H1 (cell line): ENCODE measurements at regions not wholly inside any gene's neighbourhood (a gene's known extent, or its start where the extent isn't known, plus 50 kb on each side); places are given as distances from the start of the nearest gene placed in this dataset.

Source experiments
- CTCF ChIA-PET: fragments of 300-600 bp; sonication (Branson Sonifier 250); formaldehyde crosslinking; loops from one replicate; lab custom pipeline; 2021; ENCODE audit not compliant: partially characterized antibody; lab: Charles Lee
- POLR2A ChIA-PET: fragments of 300-600 bp; sonication (Branson Sonifier 250); formaldehyde crosslinking; loops from one replicate; lab custom pipeline; 2021; ENCODE audit warnings: inconsistent platforms; ENCODE audit not compliant: partially characterized antibody; lab: Charles Lee
- DNase-seq, 2 experiments: peaks; one replicate each; pipeline versions ENCODE4 v3.0.0 to v3.0.0-alpha.2; 2010 to 2022; ENCODE audit warnings: low spot score in 2 of 2, low read depth in 1 of 2, mixed read lengths in 1 of 2
- FAIRE-seq: peaks from 2 replicates; lab custom pipeline; 2011; peaks lifted over from hg19 to GRCh38; lab: Jason Lieb, UNC
- H2AFZ ChIP-seq: 2 replicates; pipeline ENCODE4 v1.8.1; 2012; ENCODE audit warnings: low read length, inconsistent platforms
- H2AK5ac ChIP-seq: 2 replicates; pipeline ENCODE4 v1.6.1; 2013; ENCODE audit warnings: low read depth, low read length
- H2BK120ac ChIP-seq: replicated peaks from 2 replicates; pipeline ENCODE3; 2013; ENCODE audit warnings: low read depth, low read length, inconsistent platforms
- H2BK12ac ChIP-seq: 2 replicates; pipeline ENCODE4 v1.6.1; 2013; ENCODE audit warnings: low read depth, low read length
- H2BK15ac ChIP-seq: 2 replicates; pipeline ENCODE4 v1.6.1; 2013; ENCODE audit warnings: low read length
- H2BK20ac ChIP-seq: 2 replicates; pipeline ENCODE4 v1.6.1; 2013; ENCODE audit warnings: low read length
- H2BK5ac ChIP-seq: 2 replicates; pipeline ENCODE4 v1.6.1; 2013; ENCODE audit warnings: low read depth, low read length
- H3K14ac ChIP-seq: 2 replicates; pipeline ENCODE4 v1.6.1; 2013; ENCODE audit warnings: inconsistent platforms; ENCODE audit not compliant: insufficient read length
- H3K18ac ChIP-seq: 2 replicates; pipeline ENCODE4 v1.6.1; 2013; ENCODE audit warnings: low read length; ENCODE audit errors: extremely low read depth
- H3K23ac ChIP-seq: 2 replicates; pipeline ENCODE4 v1.6.1; 2013; ENCODE audit warnings: inconsistent platforms; ENCODE audit not compliant: insufficient read length
- H3K23me2 ChIP-seq: 2 replicates; pipeline ENCODE4 v1.6.1; 2013; ENCODE audit warnings: low read depth, low read length
- H3K27ac ChIP-seq: 2 replicates; pipeline ENCODE4 v1.6.1; 2011; ENCODE audit warnings: low read depth, low read length, inconsistent platforms
- H3K27me3 ChIP-seq, 4 experiments: replicated peaks in 1 of 4; 1 replicate in 1 of 4; 2 replicates in 3 of 4; pipeline versions ENCODE4 v1.6.1 to v1.8.1; 2011 to 2013; ENCODE audit warnings: low read length in 3 of 4, mild to moderate bottlenecking in 3 of 4, inconsistent platforms in 2 of 4, mixed read lengths in 2 of 4, moderate library complexity in 1 of 4; ENCODE audit not compliant: control insufficient read depth in 3 of 4, insufficient read depth in 3 of 4; ENCODE audit errors: extremely low read depth in 1 of 4
- H3K36me3 ChIP-seq, 4 experiments: 2 replicates each; pipeline versions ENCODE4 v1.6.1 to v1.8.1; 2011 to 2013; ENCODE audit warnings: mild to moderate bottlenecking in 4 of 4, low read length in 3 of 4, moderate library complexity in 2 of 4, control low read depth in 1 of 4, inconsistent platforms in 1 of 4; ENCODE audit not compliant: insufficient read depth in 4 of 4, control insufficient read depth in 2 of 4
- H3K4ac ChIP-seq: replicated peaks from 2 replicates; pipeline ENCODE3; 2013; ENCODE audit warnings: low read length, low read depth, mixed read lengths, inconsistent platforms; ENCODE audit not compliant: insufficient read length
- H3K4me1 ChIP-seq, 4 experiments: replicated peaks in 1 of 4; 1 replicate in 1 of 4; 2 replicates in 3 of 4; pipeline versions ENCODE4 v1.6.1 to v1.8.1; 2011 to 2013; ENCODE audit warnings: low read length in 3 of 4, inconsistent platforms in 2 of 4, mixed read lengths in 1 of 4; ENCODE audit not compliant: insufficient read depth in 4 of 4, control insufficient read depth in 3 of 4
- H3K4me2 ChIP-seq, 2 experiments: 2 replicates each; pipeline versions ENCODE4 v1.6.1 to v1.8.1; 2011 to 2013; ENCODE audit warnings: low read depth in 2 of 2, low read length in 2 of 2, control low read depth in 1 of 2, inconsistent platforms in 1 of 2, mild to moderate bottlenecking in 1 of 2; ENCODE audit not compliant: insufficient read depth in 1 of 2
- H3K4me3 ChIP-seq, 4 experiments: fragments of 200-600, 300-600 bp in 1 of 4; sonication (generic), shearing (Covaris generic), sonication (Bioruptor Twin) in 1 of 4; 2 replicates each; pipeline versions ENCODE4 v1.5.1 to v1.8.1; 2011 to 2016; ENCODE audit warnings: low read length in 4 of 4, low read depth in 3 of 4, control low read depth in 2 of 4, inconsistent platforms in 2 of 4, mild to moderate bottlenecking in 2 of 4, mixed read lengths in 1 of 4, moderate library complexity in 1 of 4; ENCODE audit not compliant: insufficient read depth in 2 of 4; ENCODE audit errors: extremely low read depth in 1 of 4
- H3K56ac ChIP-seq: replicated peaks from 2 replicates; pipeline ENCODE3; 2013; ENCODE audit warnings: low read depth, mild to moderate bottlenecking, mixed read lengths, low read length, inconsistent platforms; ENCODE audit not compliant: insufficient read length
- H3K79me1 ChIP-seq: 2 replicates; pipeline ENCODE4 v1.6.1; 2013; ENCODE audit warnings: low read depth, low read length, control low read depth
- H3K79me2 ChIP-seq, 2 experiments: 2 replicates each; pipeline versions ENCODE4 v1.6.1 to v1.8.1; 2012 to 2013; ENCODE audit warnings: low read length in 2 of 2, mild to moderate bottlenecking in 2 of 2, inconsistent platforms in 1 of 2; ENCODE audit not compliant: insufficient read depth in 2 of 2, control insufficient read depth in 1 of 2
- H3K9ac ChIP-seq, 4 experiments: replicated peaks in 1 of 4; 1 replicate in 1 of 4; 2 replicates in 3 of 4; pipeline versions ENCODE4 v1.6.1 to v1.8.1; 2011 to 2013; ENCODE audit warnings: low read depth in 3 of 4, low read length in 3 of 4, control low read depth in 2 of 4, mild to moderate bottlenecking in 2 of 4, moderate library complexity in 2 of 4, inconsistent platforms in 1 of 4; ENCODE audit errors: extremely low read depth in 1 of 4
- H3K9me3 ChIP-seq, 2 experiments: 2 replicates each; pipeline versions ENCODE4 v1.6.1 to v1.8.1; 2012 to 2013; ENCODE audit warnings: mild to moderate bottlenecking in 2 of 2, moderate library complexity in 2 of 2, control low read depth in 1 of 2, inconsistent platforms in 1 of 2, low read depth in 1 of 2, low read length in 1 of 2, mixed read lengths in 1 of 2; ENCODE audit not compliant: insufficient read depth in 2 of 2
- H4K20me1 ChIP-seq, 2 experiments: replicated peaks in 1 of 2; 2 replicates each; pipeline versions ENCODE3 to v1.8.1; 2011 to 2013; ENCODE audit warnings: inconsistent platforms in 2 of 2, low read length in 2 of 2, mild to moderate bottlenecking in 1 of 2; ENCODE audit not compliant: insufficient read depth in 2 of 2, control insufficient read depth in 1 of 2
- H4K5ac ChIP-seq: 2 replicates; pipeline ENCODE4 v1.6.1; 2013; ENCODE audit warnings: low read length, low read depth, mixed read lengths, inconsistent platforms; ENCODE audit not compliant: insufficient read length
- H4K8ac ChIP-seq: 2 replicates; pipeline ENCODE4 v1.8.0; 2013; ENCODE audit warnings: mild to moderate bottlenecking, moderate library complexity, low read length, inconsistent platforms; ENCODE audit not compliant: insufficient read depth; ENCODE audit errors: extremely low read depth
- H4K91ac ChIP-seq: replicated peaks from 2 replicates; pipeline ENCODE3; 2013; ENCODE audit warnings: low read length, mixed read lengths, inconsistent platforms; ENCODE audit not compliant: insufficient read length
- CEBPB ChIP-seq: IDR thresholded peaks from 2 replicates; pipeline ENCODE4 v1.6.1; 2012; ENCODE audit warnings: low read depth, low read length
- FOSL1 ChIP-seq: IDR thresholded peaks from 2 replicates; pipeline ENCODE4 v1.6.1; 2011; ENCODE audit warnings: mild to moderate bottlenecking, low read depth, low read length, moderate library complexity; ENCODE audit not compliant: insufficient read depth
- HDAC2 ChIP-seq, 2 experiments: fragments of 300-600 bp in 1 of 2; sonication (generic) in 1 of 2; IDR thresholded peaks; 2 replicates each; pipeline ENCODE4 v1.6.1; 2011 to 2012; ENCODE audit warnings: low read depth in 2 of 2, low read length in 2 of 2, mild to moderate bottlenecking in 2 of 2, moderate library complexity in 2 of 2, borderline replicate concordance in 1 of 2, inconsistent platforms in 1 of 2
- SIN3A ChIP-seq, 2 experiments: IDR thresholded peaks in 1 of 2; conservative IDR thresholded peaks in 1 of 2; 2 replicates each; pipeline ENCODE4 v1.6.1; 2011 to 2012; ENCODE audit warnings: low read length in 2 of 2, improper control_type of control experiment in 1 of 2, low read depth in 1 of 2, mild to moderate bottlenecking in 1 of 2
- WGBS, 2 experiments: shearing (Covaris generic) in 1 of 2; methylation state at CpG; one replicate each; pipeline versions ENCODE4 v1.1.6 to v1.1.7; 2013 to 2015; ENCODE audit warnings: low lambda C conversion rate in 2 of 2, mixed read lengths in 2 of 2, inconsistent platforms in 1 of 2, low coverage in 1 of 2, missing lambda C conversion rate in 1 of 2; ENCODE audit not compliant: insufficient replicate concordance in 2 of 2, insufficient coverage in 1 of 2, insufficient read length in 1 of 2; ENCODE audit errors: extremely low coverage in 1 of 2, missing lambda C conversion rate in 1 of 2; 5-methylcytosine and 5-hydroxymethylcytosine counted together

GRCh38 chr14:82657186-82657675 is 1123.6 kb upstream of the SEL1L start:
- Histone ChIP-seq H4K8ac (no peak overlapping the region), H3K9ac (no peak overlapping the region), H3K27me3 (no peaks in the 10 kb centered on the region), H2BK20ac (no peak overlapping the region), H2BK5ac (no peak overlapping the region), H3K9me3 (no peaks in the 10 kb centered on the region), H3K18ac (no peak overlapping the region), H3K4me2 (no peak overlapping the region), H3K4me3 (no peak overlapping the region), H2BK12ac (no peak overlapping the region), H3K56ac (no peak overlapping the region), H3K23ac (no peak overlapping the region), H2AFZ (no peak overlapping the region), H3K23me2 (no peaks in the 10 kb centered on the region), H3K14ac (no peak overlapping the region), H2AK5ac (no peak overlapping the region), H4K20me1 (no peaks in the 10 kb centered on the region), H3K79me2 (no peaks in the 10 kb centered on the region), H3K27ac (no peak overlapping the region), H3K79me1 (no peaks in the 10 kb centered on the region), H2BK15ac (no peak overlapping the region), H3K4me1 (no peaks in the 10 kb centered on the region), H3K4ac (no peak overlapping the region), H4K5ac (no peak overlapping the region), H4K91ac (no peak overlapping the region), H3K36me3 (no peaks in the 10 kb centered on the region), H2BK120ac (no peak overlapping the region)
- POLR2A ChIA-PET: no interaction called here
- CTCF ChIA-PET: interaction anchor here (0.6 kb wide), 1 partner anchor 413 kb away, joined by 3 read pairs; no protein-coding TSS in a partner anchor
- FAIRE-seq (no peak), DNase-seq (no peak)
- TF ChIP-seq FOSL1 (no peak), SIN3A (conservative IDR thresholded peaks at IDR 0.05 in 1 of 2, IDR thresholded peaks at IDR 0.05 in 1 of 2; ENCODE audit: low read depth in 1 of 2, low read length in 2 of 2) (no peak), CEBPB (no peak), HDAC2 (IDR thresholded peaks at IDR 0.05; ENCODE audit: borderline replicate concordance in 1 of 2, low read depth in 2 of 2, low read length in 2 of 2) (no peak)
- 95% methylated on average over 4 of the region's 4 CpGs; no CpG with 5 or more reads in 1 of the 2 experiments for WGBS, 2 experiments
